Stomach (tissue), 8 donors: ENCODE measurements at regions not wholly inside any gene's neighbourhood (a gene's known extent, or its start where the extent isn't known, plus 50 kb on each side); places are given as distances from the start of the nearest gene placed in this dataset.

Source experiments
- DNase-seq, 2 donors: peaks; one replicate each; pipeline versions ENCODE4 v3.0.0 to v3.0.0-alpha.2; 2013 to 2019
- H3K27ac ChIP-seq, 5 donors: fragments of 200-600 bp in 4 of 5; sonication (generic) in 4 of 5; one replicate each; pipeline ENCODE4 v1.5.1; 2013 to 2019; ENCODE audit warnings: mild to moderate bottlenecking in 1 of 5, moderate library complexity in 1 of 5
- H3K27me3 ChIP-seq, 3 donors: fragments of 200-600 bp; sonication (generic); one replicate each; pipeline ENCODE4 v1.5.1; 2017 to 2019; ENCODE audit warnings: mixed run types in 1 of 3
- H3K36me3 ChIP-seq, 4 donors: fragments of 200-600 bp; sonication (generic); 1 replicate in 3 of 4; 2 replicates in 1 of 4; pipeline ENCODE4 v1.5.1; 2016 to 2019
- H3K4me1 ChIP-seq, 4 donors: fragments of 200-600 bp; sonication (generic); one replicate each; pipeline ENCODE4 v1.5.1; 2016 to 2019
- H3K4me3 ChIP-seq, 4 donors: fragments of 200-600 bp; sonication (generic) in 3 of 4; one replicate each; pipeline ENCODE4 v1.5.1; 2016 to 2019; ENCODE audit warnings: mild to moderate bottlenecking in 1 of 4
- H3K9me3 ChIP-seq, 4 donors: fragments of 200-600 bp; sonication (generic); one replicate each; pipeline ENCODE4 v1.5.1; 2016 to 2019
- EP300 ChIP-seq: sonication (generic); formaldehyde crosslinking; IDR thresholded peaks from one replicate; pipeline ENCODE4 v1.6.1; 2017; ENCODE audit warnings: antibody characterized with exemption
- POLR2A ChIP-seq, 4 donors: fragments of 450-650 bp; IDR thresholded peaks; one replicate each; pipeline ENCODE4 v1.6.1; 2016; ENCODE audit warnings: antibody characterized with exemption in 4 of 4, control low read depth in 2 of 4, mild to moderate bottlenecking in 1 of 4, moderate library complexity in 1 of 4
- POLR2AphosphoS5 ChIP-seq, 3 donors: sonication (generic); formaldehyde crosslinking; IDR thresholded peaks; one replicate each; pipeline ENCODE4 v1.6.1; 2016; ENCODE audit warnings: antibody characterized with exemption in 3 of 3
- WGBS, 5 donors: extraction: QIAGEN DNeasy Blood & Tissue Kit in 3 of 5; methylation state at CpG; one replicate each; pipeline versions ENCODE4 v1.1.5 to v1.1.7; 2013 to 2018; 5-methylcytosine and 5-hydroxymethylcytosine counted together
- intact Hi-C: fragments of 100-400 bp; cut with DNase I; formaldehyde crosslinking; loops from one replicate; pipeline ENCODE4 v1.15.1; 2023; ENCODE audit warnings: low total_unique reads
- TF ChIP-seq, protein P1 (sequence below), 7 experiments: fragments of 450-650 bp in 4 of 7; fragments of 200-600 bp in 3 of 7; sonication (generic) in 3 of 7; IDR thresholded peaks; one replicate each; pipeline ENCODE4 v1.5.1; 2016 to 2019; ENCODE audit warnings: antibody characterized with exemption in 7 of 7, control low read depth in 2 of 7, mild to moderate bottlenecking in 1 of 7
- donor health status: healthy with polysubstance abuse.
- donor health status: Bipolar disorder and iron deficiency.
- donor health status: healthy.

DNA sequence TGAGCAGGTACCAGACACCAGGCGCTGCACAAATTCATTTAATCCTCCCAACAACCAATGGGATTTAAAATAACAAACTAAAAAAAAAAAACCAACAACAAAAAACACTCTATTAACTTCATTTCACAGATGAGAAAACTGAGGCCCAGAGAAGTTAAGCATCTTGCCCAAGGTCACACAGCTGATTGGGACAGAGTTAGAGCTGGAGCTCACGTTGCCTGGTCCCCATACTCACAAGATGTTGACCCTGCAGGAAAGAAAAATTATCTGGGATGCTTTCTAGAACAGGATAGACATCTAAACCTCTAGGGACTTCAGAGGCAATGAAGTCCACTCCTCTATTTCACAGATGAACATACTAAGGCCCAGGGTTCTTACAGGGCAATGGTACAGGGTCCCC, 175.3 kb downstream of the PSMG1 start:
- WGBS, 5 donors, result 88 to 98% (median 90%) methylated on average over 2 of the region's 2 CpGs
- TF ChIP-seq, protein P1, sequence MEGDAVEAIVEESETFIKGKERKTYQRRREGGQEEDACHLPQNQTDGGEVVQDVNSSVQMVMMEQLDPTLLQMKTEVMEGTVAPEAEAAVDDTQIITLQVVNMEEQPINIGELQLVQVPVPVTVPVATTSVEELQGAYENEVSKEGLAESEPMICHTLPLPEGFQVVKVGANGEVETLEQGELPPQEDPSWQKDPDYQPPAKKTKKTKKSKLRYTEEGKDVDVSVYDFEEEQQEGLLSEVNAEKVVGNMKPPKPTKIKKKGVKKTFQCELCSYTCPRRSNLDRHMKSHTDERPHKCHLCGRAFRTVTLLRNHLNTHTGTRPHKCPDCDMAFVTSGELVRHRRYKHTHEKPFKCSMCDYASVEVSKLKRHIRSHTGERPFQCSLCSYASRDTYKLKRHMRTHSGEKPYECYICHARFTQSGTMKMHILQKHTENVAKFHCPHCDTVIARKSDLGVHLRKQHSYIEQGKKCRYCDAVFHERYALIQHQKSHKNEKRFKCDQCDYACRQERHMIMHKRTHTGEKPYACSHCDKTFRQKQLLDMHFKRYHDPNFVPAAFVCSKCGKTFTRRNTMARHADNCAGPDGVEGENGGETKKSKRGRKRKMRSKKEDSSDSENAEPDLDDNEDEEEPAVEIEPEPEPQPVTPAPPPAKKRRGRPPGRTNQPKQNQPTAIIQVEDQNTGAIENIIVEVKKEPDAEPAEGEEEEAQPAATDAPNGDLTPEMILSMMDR (IDR thresholded peaks at IDR 0.05), result no peak
- TF ChIP-seq POLR2AphosphoS5 (IDR thresholded peaks at IDR 0.05), result no peak
- TF ChIP-seq POLR2A (IDR thresholded peaks at IDR 0.05), result no peak
- no peak for TF ChIP-seq EP300
- H3K4me3 ChIP-seq, result no peak overlapping the region
- intact Hi-C loops, result no loop called here
- no peaks in the 10 kb centered on the region for H3K27me3 ChIP-seq
- no peaks in the 10 kb centered on the region for H3K36me3 ChIP-seq
- DNase-seq, result no peak
- H3K9me3 ChIP-seq, result no peaks in the 10 kb centered on the region
- H3K27ac ChIP-seq, result peak overlapping the region in 3 of 5 donors; percentile 9 to 89 (median 42)
- H3K4me1 ChIP-seq, result peaks cover 20 to 39% (median 32%) of the 10 kb centered on the region in 4 donors

DNA sequence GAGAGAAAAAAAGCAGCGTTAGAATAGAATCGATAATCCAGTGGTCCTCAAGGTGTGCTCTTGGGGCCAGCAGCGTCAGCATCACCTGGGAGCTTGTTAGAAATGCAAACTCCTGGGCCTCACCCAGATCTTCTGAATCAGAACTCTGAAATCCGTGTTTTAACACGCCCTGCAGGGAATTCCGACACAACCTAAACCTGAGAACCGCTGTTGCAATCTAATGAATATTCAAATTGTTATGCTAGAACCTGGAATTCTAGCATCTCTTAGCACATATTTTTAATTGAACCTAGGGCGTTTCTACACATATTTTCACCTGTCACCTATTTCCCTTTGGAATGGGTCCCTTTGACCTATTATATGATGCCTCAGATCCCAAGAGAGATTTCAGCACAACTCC, 175.7 kb downstream of the PSMG1 start:
- whole genome bisulfite sequencing, 5 donors, result 38 to 71% (median 57%) methylated on average over 8 of the region's 8 CpGs
- H3K36me3 ChIP-seq, result no peaks in the 10 kb centered on the region
- TF ChIP-seq POLR2AphosphoS5 (IDR thresholded peaks at IDR 0.05) (no peak), POLR2A (IDR thresholded peaks at IDR 0.05) (no peak), EP300 (no peak)
- TF ChIP-seq, protein P1 (IDR thresholded peaks at IDR 0.05), result no peak
- no peak for DNase-seq
- H3K9me3 ChIP-seq, result no peaks in the 10 kb centered on the region
- peak overlapping the region in 4 of 5 donors; percentile 70 to 89 (median 80) for H3K27ac ChIP-seq
- no peaks in the 10 kb centered on the region for H3K27me3 ChIP-seq
- H3K4me1 ChIP-seq, result peaks cover 20 to 39% (median 32%) of the 10 kb centered on the region in 4 donors
- no peak overlapping the region for H3K4me3 ChIP-seq
- intact Hi-C loops, result no loop called here

DNA sequence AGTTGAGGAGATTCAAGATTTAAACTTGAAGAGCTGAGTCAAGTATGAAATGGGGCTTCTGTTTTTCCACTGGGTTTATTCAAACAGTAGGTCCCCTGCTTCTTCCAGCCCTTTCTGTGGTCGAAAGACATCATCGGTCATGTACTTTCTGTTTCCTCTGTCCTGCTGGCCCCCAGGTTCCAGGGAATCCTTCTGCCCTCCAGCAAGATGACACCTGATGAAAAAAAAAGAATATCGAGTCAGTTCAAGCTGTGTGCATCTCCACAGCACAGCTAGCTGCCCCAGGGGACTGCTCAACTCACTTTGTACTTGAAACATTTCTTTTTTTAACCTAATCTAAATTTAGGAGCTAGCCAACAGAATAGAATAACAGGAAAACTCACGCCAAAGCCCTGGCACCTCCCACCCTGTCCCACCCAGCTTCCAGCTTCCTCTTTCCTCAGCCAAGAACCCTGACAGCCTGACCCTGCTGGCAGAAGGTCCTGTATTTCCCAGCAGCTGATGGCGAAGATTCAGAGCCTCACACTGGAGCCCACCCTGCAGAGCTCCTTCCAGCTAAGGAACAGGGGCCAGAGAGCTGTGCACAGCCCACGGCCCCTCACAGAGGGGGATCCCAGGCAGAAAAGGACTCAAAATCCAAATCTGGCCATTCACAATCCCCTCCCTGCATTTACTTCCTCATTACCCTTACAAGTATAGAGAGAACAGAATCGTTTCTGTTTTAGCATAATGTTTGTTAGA, 176.5 kb downstream of the PSMG1 start:
- Histone ChIP-seq H3K4me1 (peaks cover 20 to 39% (median 32%) of the 10 kb centered on the region in 4 donors), H3K9me3 (no peaks in the 10 kb centered on the region), H3K36me3 (no peaks in the 10 kb centered on the region), H3K27me3 (no peaks in the 10 kb centered on the region), H3K27ac (peak overlapping the region; percentile 70 to 89 (median 77)), H3K4me3 (no peak overlapping the region)
- peak; percentile 64 to 69 for DNase-seq
- 24 to 44% (median 34%) methylated on average over 6 to 7 of the region's 7 CpGs for WGBS, 5 donors
- peak in 2 of 3 donors; percentile 18 to 38 for TF ChIP-seq POLR2AphosphoS5 (IDR thresholded peaks at IDR 0.05)
- no peak for TF ChIP-seq POLR2A (IDR thresholded peaks at IDR 0.05)
- intact Hi-C loops, result no loop called here

DNA sequence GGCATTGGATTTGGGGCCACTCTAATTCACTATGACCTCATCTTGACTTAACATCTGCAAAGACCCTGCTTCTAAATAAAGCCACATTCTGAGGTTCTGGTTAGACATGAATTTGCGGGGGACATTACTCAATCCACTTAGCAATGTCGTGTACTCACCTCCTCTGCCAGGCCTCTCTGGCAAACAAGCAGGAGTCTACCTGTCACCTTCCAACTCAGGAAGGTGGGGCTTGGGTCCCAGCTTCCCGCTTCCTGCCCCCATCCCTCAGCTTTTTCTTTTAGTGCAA, 177.8 kb downstream of the PSMG1 start:
- intact Hi-C loops, result no loop called here
- no peak for DNase-seq
- peak overlapping the region; percentile 70 to 89 (median 77) for H3K27ac ChIP-seq
- H3K9me3 ChIP-seq, result no peaks in the 10 kb centered on the region
- H3K36me3 ChIP-seq, result no peaks in the 10 kb centered on the region
- peaks cover 20 to 39% (median 32%) of the 10 kb centered on the region in 4 donors for H3K4me1 ChIP-seq
- H3K4me3 ChIP-seq, result no peak overlapping the region
- H3K27me3 ChIP-seq, result no peaks in the 10 kb centered on the region
- WGBS, 5 donors, result 58 to 78% (median 59%) methylated on average over 3 of the region's 3 CpGs
- no peak for TF ChIP-seq EP300
- TF ChIP-seq POLR2A (IDR thresholded peaks at IDR 0.05), result no peak
- no peak for TF ChIP-seq POLR2AphosphoS5 (IDR thresholded peaks at IDR 0.05)
- TF ChIP-seq, protein P1 (IDR thresholded peaks at IDR 0.05), result no peak
